OCI-LY7 (cell line): ENCODE measurements at regions not wholly inside any gene's neighbourhood (a gene's known extent, or its start where the extent isn't known, plus 50 kb on each side); places are given as distances from the start of the nearest gene placed in this dataset.
A peak's percentile ranks its signal among the peaks of the same experiment; 100 is the strongest.

ENCODE experiments used
- EZH2phosphoT487 ChIP-seq: fragments of 200-600 bp; sonication (generic); IDR thresholded peaks from 2 replicates; pipeline ENCODE4 v1.6.1; 2018; ENCODE audit warnings: low read depth, borderline replicate concordance, mild to moderate bottlenecking, mixed run types, antibody characterized with exemption, low read length, moderate library complexity, mixed read lengths
- TF ChIP-seq, protein P1 (sequence below): fragments of 200-600 bp; sonication (generic); conservative IDR thresholded peaks from 2 replicates; pipeline ENCODE4 v1.5.1; 2014; ENCODE audit warnings: mild to moderate bottlenecking, antibody characterized with exemption, low read length, moderate library complexity, mixed read lengths

DNA sequence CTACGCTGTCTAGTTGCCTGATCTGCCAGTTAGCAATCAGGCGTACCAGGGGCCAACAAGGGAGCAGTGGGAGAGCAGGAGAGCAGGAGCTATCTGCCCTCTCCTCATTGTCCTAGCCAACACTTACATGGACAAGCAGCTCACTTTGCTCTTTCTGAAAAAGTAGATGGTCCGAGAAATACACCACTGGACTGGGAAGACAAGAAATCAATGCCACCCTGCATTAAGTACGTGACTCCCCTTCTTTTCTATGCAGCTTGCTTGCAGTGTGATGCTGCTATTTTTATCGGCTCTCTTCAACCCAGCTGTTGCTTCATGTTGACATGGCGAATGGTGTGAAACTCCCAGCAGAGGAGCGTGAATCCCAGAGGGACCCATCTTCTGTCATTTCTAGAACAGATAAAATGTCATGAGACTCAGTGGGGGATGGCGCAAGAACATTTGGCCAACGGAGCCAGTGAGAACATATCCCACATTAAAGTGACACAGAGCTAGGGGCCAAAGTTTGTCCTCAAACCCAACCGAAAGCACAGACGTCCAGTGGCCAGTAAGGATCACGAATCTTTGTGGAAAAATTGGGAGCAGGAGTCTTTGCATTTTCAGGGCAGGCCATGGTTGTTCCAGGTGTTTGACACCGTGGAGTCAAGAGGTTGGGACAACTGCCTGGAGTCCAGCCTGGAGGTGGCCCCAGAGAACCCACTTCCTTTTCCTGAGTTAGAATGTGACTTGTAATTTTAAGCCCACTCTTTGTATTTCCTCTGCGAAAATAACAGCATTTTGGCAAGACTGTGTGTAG lies 53.7 kb upstream of the MEF2A start:
- TF ChIP-seq, protein P1, sequence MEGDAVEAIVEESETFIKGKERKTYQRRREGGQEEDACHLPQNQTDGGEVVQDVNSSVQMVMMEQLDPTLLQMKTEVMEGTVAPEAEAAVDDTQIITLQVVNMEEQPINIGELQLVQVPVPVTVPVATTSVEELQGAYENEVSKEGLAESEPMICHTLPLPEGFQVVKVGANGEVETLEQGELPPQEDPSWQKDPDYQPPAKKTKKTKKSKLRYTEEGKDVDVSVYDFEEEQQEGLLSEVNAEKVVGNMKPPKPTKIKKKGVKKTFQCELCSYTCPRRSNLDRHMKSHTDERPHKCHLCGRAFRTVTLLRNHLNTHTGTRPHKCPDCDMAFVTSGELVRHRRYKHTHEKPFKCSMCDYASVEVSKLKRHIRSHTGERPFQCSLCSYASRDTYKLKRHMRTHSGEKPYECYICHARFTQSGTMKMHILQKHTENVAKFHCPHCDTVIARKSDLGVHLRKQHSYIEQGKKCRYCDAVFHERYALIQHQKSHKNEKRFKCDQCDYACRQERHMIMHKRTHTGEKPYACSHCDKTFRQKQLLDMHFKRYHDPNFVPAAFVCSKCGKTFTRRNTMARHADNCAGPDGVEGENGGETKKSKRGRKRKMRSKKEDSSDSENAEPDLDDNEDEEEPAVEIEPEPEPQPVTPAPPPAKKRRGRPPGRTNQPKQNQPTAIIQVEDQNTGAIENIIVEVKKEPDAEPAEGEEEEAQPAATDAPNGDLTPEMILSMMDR = peak; percentile 39; the same call in 1 of the 2 replicates
- TF ChIP-seq EZH2phosphoT487 = no peak
